H9 (cell line): ENCODE measurements at regions not wholly inside any gene's neighbourhood (a gene's known extent, or its start where the extent isn't known, plus 50 kb on each side); places are given as distances from the start of the nearest gene placed in this dataset.

ENCODE experiments used
- DNase-seq: peaks from one replicate; pipeline ENCODE4 v3.0.0-alpha.2; 2017
- H2AFZ ChIP-seq: one replicate; pipeline ENCODE4 v1.6.1; 2013; ENCODE audit warnings: mild to moderate bottlenecking, low read length, control low read depth, moderate library complexity
- H2AK5ac ChIP-seq: 2 replicates; pipeline ENCODE4 v1.6.1; 2013; ENCODE audit warnings: low read length, control low read depth, mixed read lengths; ENCODE audit not compliant: insufficient read length
- H2BK120ac ChIP-seq: one replicate; pipeline ENCODE4 v1.6.1; 2013; ENCODE audit warnings: low read depth, mild to moderate bottlenecking, low read length, control low read depth, inconsistent platforms; ENCODE audit not compliant: poor library complexity, severe bottlenecking
- H2BK12ac ChIP-seq: 2 replicates; pipeline ENCODE4 v1.6.1; 2013; ENCODE audit warnings: low read length, control low read depth, mixed read lengths, low read depth; ENCODE audit not compliant: insufficient read length
- H2BK15ac ChIP-seq: 2 replicates; pipeline ENCODE4 v1.6.1; 2013; ENCODE audit warnings: low read depth, low read length, control low read depth
- H2BK20ac ChIP-seq: one replicate; pipeline ENCODE4 v1.6.1; 2013; ENCODE audit warnings: low read depth, mild to moderate bottlenecking, low read length, control low read depth, inconsistent platforms; ENCODE audit not compliant: poor library complexity, severe bottlenecking
- H2BK5ac ChIP-seq: 2 replicates; pipeline ENCODE4 v1.6.1; 2013; ENCODE audit warnings: low read length, control low read depth, mixed read lengths; ENCODE audit not compliant: insufficient read length
- H3K14ac ChIP-seq: 2 replicates; pipeline ENCODE4 v1.6.1; 2013; ENCODE audit warnings: low read length, control low read depth; ENCODE audit not compliant: insufficient read depth
- H3K18ac ChIP-seq: 2 replicates; pipeline ENCODE4 v1.6.1; 2013; ENCODE audit warnings: low read depth, mild to moderate bottlenecking, mixed read lengths, low read length, control low read depth; ENCODE audit not compliant: insufficient read length
- H3K23ac ChIP-seq: 2 replicates; pipeline ENCODE4 v1.6.1; 2013; ENCODE audit warnings: low read length, control low read depth, mixed read lengths, low read depth; ENCODE audit not compliant: insufficient read length
- H3K23me2 ChIP-seq: 2 replicates; pipeline ENCODE4 v1.6.1; 2013; ENCODE audit warnings: low read depth, mild to moderate bottlenecking, mixed read lengths, low read length, control low read depth; ENCODE audit not compliant: insufficient read length, poor library complexity, severe bottlenecking
- H3K27ac ChIP-seq: 2 replicates; pipeline ENCODE4 v1.5.1; 2013; ENCODE audit warnings: low read length, control low read depth, mixed read lengths, low read depth; ENCODE audit not compliant: insufficient read length
- H3K27me3 ChIP-seq: 2 replicates; pipeline ENCODE4 v1.6.1; 2013; ENCODE audit warnings: low read length, control low read depth, inconsistent platforms; ENCODE audit not compliant: insufficient read depth
- H3K4ac ChIP-seq: 2 replicates; pipeline ENCODE4 v1.6.1; 2013; ENCODE audit warnings: low read depth, mild to moderate bottlenecking, control low read depth, inconsistent platforms, low read length, moderate library complexity
- H3K4me1 ChIP-seq: 2 replicates; pipeline ENCODE4 v1.6.1; 2013; ENCODE audit warnings: low read length, control low read depth, inconsistent platforms; ENCODE audit not compliant: insufficient read depth
- H3K4me2 ChIP-seq: 2 replicates; pipeline ENCODE4 v1.6.1; 2013; ENCODE audit warnings: low read length, control low read depth, mixed read lengths; ENCODE audit not compliant: insufficient read length, insufficient read depth
- H3K56ac ChIP-seq: 2 replicates; pipeline ENCODE4 v1.6.1; 2013; ENCODE audit warnings: low read depth, mild to moderate bottlenecking, mixed read lengths, low read length, control low read depth; ENCODE audit not compliant: insufficient read length
- H3K79me1 ChIP-seq: 2 replicates; pipeline ENCODE4 v1.6.1; 2013; ENCODE audit warnings: low read depth, mild to moderate bottlenecking, moderate library complexity, low read length, control low read depth, inconsistent platforms; ENCODE audit not compliant: insufficient read depth, poor library complexity, severe bottlenecking
- H3K79me2 ChIP-seq: 2 replicates; pipeline ENCODE4 v1.6.1; 2013; ENCODE audit warnings: low read length, control low read depth, inconsistent platforms; ENCODE audit not compliant: insufficient read depth
- H3K9ac ChIP-seq: 2 replicates; pipeline ENCODE4 v1.6.1; 2013; ENCODE audit warnings: low read length, control low read depth, mixed read lengths; ENCODE audit not compliant: insufficient read length; ENCODE audit errors: extremely low read depth
- H3K9me3 ChIP-seq: one replicate; pipeline ENCODE4 v1.6.1; 2013; ENCODE audit warnings: low read depth, low read length, inconsistent platforms; ENCODE audit not compliant: control insufficient read depth
- H3T11ph ChIP-seq: one replicate; pipeline ENCODE4 v1.6.1; 2013; ENCODE audit warnings: mild to moderate bottlenecking, low read length, control low read depth, inconsistent platforms
- H4K20me1 ChIP-seq: one replicate; pipeline ENCODE4 v1.6.1; 2013; ENCODE audit not compliant: control insufficient read depth, insufficient read length, insufficient read depth
- H4K5ac ChIP-seq: 2 replicates; pipeline ENCODE4 v1.6.1; 2013; ENCODE audit warnings: low read depth, mild to moderate bottlenecking, mixed read lengths, low read length, control low read depth; ENCODE audit not compliant: insufficient read length
- H4K8ac ChIP-seq: replicated peaks from 2 replicates; pipeline ENCODE4 v1.6.1; 2013; ENCODE audit warnings: low read length, control low read depth, mixed read lengths, low read depth; ENCODE audit not compliant: insufficient read length
- H4K91ac ChIP-seq: 2 replicates; pipeline ENCODE4 v1.6.1; 2013; ENCODE audit warnings: low read depth, mild to moderate bottlenecking, moderate library complexity, mixed read lengths, low read length, control low read depth; ENCODE audit not compliant: insufficient read length
- H3K27ac Mint-ChIP-seq, 3 experiments: 2 replicates in 2 of 3; 3 replicates in 1 of 3; pipeline ENCODE4 v1.8.0; 2020 to 2021; ENCODE audit warnings: mixed read lengths in 3 of 3, mild to moderate bottlenecking in 1 of 3, moderate library complexity in 1 of 3
- H3K27me3 Mint-ChIP-seq: 2 replicates; pipeline ENCODE4 v1.8.0; 2021; ENCODE audit warnings: low read depth, mild to moderate bottlenecking, moderate library complexity, mixed read lengths
- H3K36me3 Mint-ChIP-seq, 3 experiments: 2 replicates in 2 of 3; 3 replicates in 1 of 3; pipeline ENCODE4 v1.8.0; 2020 to 2021; ENCODE audit warnings: low read depth in 3 of 3, mixed read lengths in 3 of 3; ENCODE audit not compliant: insufficient read depth in 1 of 3
- H3K4me1 Mint-ChIP-seq, 2 experiments: 2 replicates each; pipeline ENCODE4 v1.8.0; 2020; ENCODE audit warnings: mixed read lengths in 2 of 2
- H3K4me3 Mint-ChIP-seq, 2 experiments: 2 replicates in 1 of 2; 3 replicates in 1 of 2; pipeline ENCODE4 v1.8.0; 2020 to 2021; ENCODE audit warnings: mild to moderate bottlenecking in 2 of 2, mixed read lengths in 2 of 2, moderate library complexity in 1 of 2
- H3K9me3 Mint-ChIP-seq, 2 experiments: 2 replicates in 1 of 2; 3 replicates in 1 of 2; pipeline ENCODE4 v1.8.0; 2020; ENCODE audit warnings: mild to moderate bottlenecking in 2 of 2, mixed read lengths in 2 of 2, moderate library complexity in 1 of 2
- WGBS: extraction: QIAGEN DNeasy Blood & Tissue Kit; methylation state at CpG from one replicate; pipeline ENCODE4 v1.1.7; 2013; ENCODE audit warnings: missing lambda C conversion rate, low lambda C conversion rate, mixed read lengths; ENCODE audit not compliant: insufficient read length; ENCODE audit errors: extremely low coverage; 5-methylcytosine and 5-hydroxymethylcytosine counted together
- TF ChIP-seq, protein P1 (sequence below): fragments of 200-600 bp; sonication (generic); conservative IDR thresholded peaks from 3 replicates; pipeline ENCODE4 v1.8.0; 2021; ENCODE audit warnings: antibody characterized with exemption, mild to moderate bottlenecking

DNA sequence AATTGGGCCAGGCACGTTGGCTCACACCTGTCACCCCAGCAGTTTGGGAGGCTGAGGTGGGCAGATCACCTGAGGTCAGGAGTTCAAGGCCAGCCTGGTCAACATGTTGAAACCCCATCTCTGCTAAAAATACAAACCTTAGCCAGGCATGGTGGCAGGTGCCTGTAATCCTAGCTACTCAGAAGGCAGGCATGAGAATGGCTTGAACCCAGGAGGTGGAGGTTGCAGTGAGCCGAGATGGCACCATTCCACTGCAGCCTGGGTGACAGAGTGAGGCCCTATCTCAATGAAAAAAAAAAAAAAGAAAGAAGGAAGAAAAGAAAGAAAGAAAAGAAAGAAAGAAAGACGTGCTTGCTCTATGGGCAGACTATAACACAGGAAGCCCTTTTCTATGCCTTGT is 84.4 kb downstream of the FOXL1 start:
- Histone ChIP-seq H3K27me3 (no peaks in the 10 kb centered on the region), H3K4me2 (no peak overlapping the region), H3T11ph (no peak overlapping the region), H3K79me1 (no peaks in the 10 kb centered on the region), H3K23ac (no peak overlapping the region), H3K56ac (no peak overlapping the region), H2AK5ac (no peak overlapping the region), H4K8ac (no peak overlapping the region), H4K91ac (no peak overlapping the region), H2BK12ac (no peak overlapping the region), H3K23me2 (no peaks in the 10 kb centered on the region), H2BK5ac (no peak overlapping the region), H3K9ac (no peak overlapping the region), H2BK120ac (no peak overlapping the region), H2BK20ac (no peak overlapping the region), H3K14ac (no peak overlapping the region), H4K5ac (no peak overlapping the region), H3K27ac (no peak overlapping the region), H3K79me2 (no peaks in the 10 kb centered on the region), H2BK15ac (no peak overlapping the region), H3K18ac (no peak overlapping the region), H3K4me1 (no peaks in the 10 kb centered on the region), H3K4ac (no peak overlapping the region), H3K9me3 (no peaks in the 10 kb centered on the region), H4K20me1 (no peaks in the 10 kb centered on the region), H2AFZ (no peak overlapping the region)
- Mint-ChIP-seq H3K9me3 (peaks cover 0 to 3% of the 10 kb centered on the region in 2 experiments; a peak in 3 of 5 replicates), H3K36me3 (no peaks in the 10 kb centered on the region), H3K27me3 (peaks cover 15% of the 10 kb centered on the region), H3K4me3 (no peak overlapping the region), H3K4me1 (peaks cover 0 to 5% of the 10 kb centered on the region in 2 experiments; a peak in 1 of 4 replicates), H3K27ac (no peak overlapping the region)
- DNase-seq: no peak
- TF ChIP-seq, protein P1, sequence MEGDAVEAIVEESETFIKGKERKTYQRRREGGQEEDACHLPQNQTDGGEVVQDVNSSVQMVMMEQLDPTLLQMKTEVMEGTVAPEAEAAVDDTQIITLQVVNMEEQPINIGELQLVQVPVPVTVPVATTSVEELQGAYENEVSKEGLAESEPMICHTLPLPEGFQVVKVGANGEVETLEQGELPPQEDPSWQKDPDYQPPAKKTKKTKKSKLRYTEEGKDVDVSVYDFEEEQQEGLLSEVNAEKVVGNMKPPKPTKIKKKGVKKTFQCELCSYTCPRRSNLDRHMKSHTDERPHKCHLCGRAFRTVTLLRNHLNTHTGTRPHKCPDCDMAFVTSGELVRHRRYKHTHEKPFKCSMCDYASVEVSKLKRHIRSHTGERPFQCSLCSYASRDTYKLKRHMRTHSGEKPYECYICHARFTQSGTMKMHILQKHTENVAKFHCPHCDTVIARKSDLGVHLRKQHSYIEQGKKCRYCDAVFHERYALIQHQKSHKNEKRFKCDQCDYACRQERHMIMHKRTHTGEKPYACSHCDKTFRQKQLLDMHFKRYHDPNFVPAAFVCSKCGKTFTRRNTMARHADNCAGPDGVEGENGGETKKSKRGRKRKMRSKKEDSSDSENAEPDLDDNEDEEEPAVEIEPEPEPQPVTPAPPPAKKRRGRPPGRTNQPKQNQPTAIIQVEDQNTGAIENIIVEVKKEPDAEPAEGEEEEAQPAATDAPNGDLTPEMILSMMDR: no peak
- WGBS: no CpG with 5 or more reads among the region's 3 CpGs
